HCT116 (cell line): ENCODE measurements at regions not wholly inside any gene's neighbourhood (a gene's known extent, or its start where the extent isn't known, plus 50 kb on each side); places are given as distances from the start of the nearest gene placed in this dataset.

Experiments
- ATAC-seq: fragments of 200-7000 bp; cut with Tn5 transposase; 2 replicates; pipeline ENCODE4 v1.9.1; 2020; ENCODE audit warnings: mild to moderate bottlenecking, moderate library complexity
- BruUV-seq: library from RNA; stranded (reverse); fragments of 400-500 nt; replicated peaks from 2 replicates; lab custom pipeline; 2021; lab: Mats Ljungman, UMichigan
- CTCF ChIA-PET: fragments of 300-600 bp; sonication (Branson Sonifier 250); formaldehyde crosslinking; loops from one replicate; lab custom pipeline; 2021; ENCODE audit warnings: antibody characterized with exemption; lab: Charles Lee
- POLR2A ChIA-PET: fragments of 300-600, 350-600 bp; sonication (Branson Sonifier 250); formaldehyde crosslinking; loops from one replicate; lab custom pipeline; 2021; ENCODE audit warnings: antibody characterized with exemption; lab: Charles Lee
- RAD21 ChIA-PET, 2 experiments: fragments of 300-600 bp; sonication (Branson Sonifier 250); formaldehyde crosslinking; loops; one replicate each; lab custom pipeline; 2023; ENCODE audit warnings: low total read pairs in 2 of 2; ENCODE audit not compliant: uncharacterized antibody in 2 of 2, unreplicated experiment in 2 of 2, low non-redundant PET in 1 of 2; lab: Charles Lee
- DNase-seq: peaks from one replicate; pipeline ENCODE4 v3.0.0-alpha.2; 2010; ENCODE audit warnings: low read depth, low spot score
- H2AFZ ChIP-seq: fragments of 200-600 bp; shearing (Covaris generic), sonication (generic); 2 replicates; pipeline ENCODE4 v1.6.1; 2017; ENCODE audit warnings: low read depth, mixed run types, mixed read lengths, antibody characterized with exemption, low read length; ENCODE audit not compliant: poor library complexity, severe bottlenecking
- H3K27ac ChIP-seq: 2 replicates; pipeline ENCODE4 v1.5.1; 2012; ENCODE audit warnings: low read depth, low read length
- H3K27me3 ChIP-seq: fragments of 200-600 bp; sonication (generic); 2 replicates; pipeline ENCODE4 v1.6.1; 2016; ENCODE audit warnings: mixed run types, low read length, mixed read lengths; ENCODE audit not compliant: insufficient read depth
- H3K36me3 ChIP-seq, 2 experiments: fragments of 200-500 bp in 1 of 2; fragments of 200-600 bp in 1 of 2; sonication (Bioruptor generic) in 1 of 2; sonication (generic) in 1 of 2; 2 replicates each; pipeline versions ENCODE4 v1.5.1 to v1.6.1; 2014 to 2016; ENCODE audit warnings: low read length in 2 of 2, inconsistent platforms in 1 of 2, mixed read lengths in 1 of 2, mixed run types in 1 of 2; ENCODE audit not compliant: insufficient read depth in 2 of 2, control insufficient read depth in 1 of 2
- H3K4me1 ChIP-seq, 2 experiments: fragments of 200-600 bp in 1 of 2; sonication (generic) in 1 of 2; 2 replicates each; pipeline versions ENCODE4 v1.5.1 to v1.6.1; 2012 to 2017; ENCODE audit warnings: low read length in 2 of 2, inconsistent platforms in 1 of 2, mild to moderate bottlenecking in 1 of 2, mixed read lengths in 1 of 2, mixed run types in 1 of 2, moderate library complexity in 1 of 2; ENCODE audit not compliant: insufficient read depth in 2 of 2, control insufficient read depth in 1 of 2
- H3K4me2 ChIP-seq: fragments of 200-600 bp; sonication (generic); 2 replicates; pipeline ENCODE4 v1.6.1; 2017; ENCODE audit warnings: mixed run types, low read length, mixed read lengths
- H3K4me3 ChIP-seq, 2 experiments: fragments of 200-600 bp in 1 of 2; sonication (generic) in 1 of 2; replicated peaks in 1 of 2; 2 replicates each; pipeline ENCODE4 v1.5.1; 2011 to 2016; ENCODE audit warnings: low read length in 2 of 2, control low read depth in 1 of 2, low read depth in 1 of 2, mild to moderate bottlenecking in 1 of 2, mixed read lengths in 1 of 2, mixed run types in 1 of 2
- H3K79me2 ChIP-seq: fragments of 200-600 bp; sonication (generic); 2 replicates; pipeline ENCODE4 v1.6.1; 2017; ENCODE audit warnings: mild to moderate bottlenecking, mixed run types, low read length, moderate library complexity, mixed read lengths; ENCODE audit not compliant: insufficient read depth
- H3K9ac ChIP-seq: fragments of 200-600 bp; sonication (generic); 2 replicates; pipeline ENCODE4 v1.6.1; 2016; ENCODE audit warnings: low read length, mixed read lengths
- H3K9me2 ChIP-seq: fragments of 200-600 bp; sonication (generic), shearing (Covaris generic); 2 replicates; pipeline ENCODE4 v1.6.1; 2017; ENCODE audit warnings: mixed run types, mild to moderate bottlenecking, moderate library complexity; ENCODE audit not compliant: insufficient read depth
- H3K9me3 ChIP-seq, 2 experiments: fragments of 200-500 bp in 1 of 2; fragments of 200-600 bp in 1 of 2; sonication (Bioruptor generic) in 1 of 2; sonication (generic) in 1 of 2; 2 replicates each; pipeline ENCODE4 v1.6.1; 2014 to 2017; ENCODE audit warnings: low read length in 2 of 2, mixed read lengths in 2 of 2, inconsistent platforms in 1 of 2, low read depth in 1 of 2, mild to moderate bottlenecking in 1 of 2, mixed run types in 1 of 2, moderate library complexity in 1 of 2; ENCODE audit not compliant: control insufficient read depth in 1 of 2, insufficient read depth in 1 of 2
- H4K20me1 ChIP-seq: fragments of 200-600 bp; sonication (generic), shearing (Covaris generic); 2 replicates; pipeline ENCODE4 v1.6.1; 2017; ENCODE audit warnings: mixed run types, mild to moderate bottlenecking, moderate library complexity; ENCODE audit not compliant: insufficient read depth
- ATF3 ChIP-seq: IDR thresholded peaks from 2 replicates; pipeline ENCODE4 v1.6.1; 2012
- CBX3 ChIP-seq: IDR thresholded peaks from 2 replicates; pipeline ENCODE4 v1.6.1; 2012; ENCODE audit warnings: low read depth
- CEBPB ChIP-seq: IDR thresholded peaks from 2 replicates; pipeline ENCODE4 v1.6.1; 2012; ENCODE audit warnings: low read depth
- EGR1 ChIP-seq: IDR thresholded peaks from 2 replicates; pipeline ENCODE4 v1.6.1; 2012; ENCODE audit warnings: low read depth
- ELF1 ChIP-seq: IDR thresholded peaks from 2 replicates; pipeline ENCODE4 v1.6.1; 2012; ENCODE audit warnings: low read depth, borderline replicate concordance
- EZH2 ChIP-seq: fragments of 200-600 bp; sonication (generic); IDR thresholded peaks from 2 replicates; pipeline ENCODE4 v1.6.1; 2017; ENCODE audit warnings: antibody characterized with exemption, mixed run types
- EZH2phosphoT487 ChIP-seq: fragments of 200-600 bp; IDR thresholded peaks from 2 replicates; pipeline ENCODE4 v1.6.1; 2018; ENCODE audit warnings: antibody characterized with exemption, borderline replicate concordance
- JUND ChIP-seq: IDR thresholded peaks from 2 replicates; pipeline ENCODE4 v1.6.1; 2012
- MAX ChIP-seq: IDR thresholded peaks from 2 replicates; pipeline ENCODE4 v1.6.1; 2012
- POLR2AphosphoS5 ChIP-seq: IDR thresholded peaks from 2 replicates; pipeline ENCODE4 v1.6.1; 2011; ENCODE audit warnings: mild to moderate bottlenecking, low read depth, low read length, moderate library complexity
- RAD21 ChIP-seq: IDR thresholded peaks from 2 replicates; pipeline ENCODE4 v1.6.1; 2012; ENCODE audit warnings: low read depth, mild to moderate bottlenecking
- SIN3A ChIP-seq: IDR thresholded peaks from 2 replicates; pipeline ENCODE4 v1.6.1; 2012; ENCODE audit warnings: low read depth
- SRF ChIP-seq: IDR thresholded peaks from 2 replicates; pipeline ENCODE4 v1.6.1; 2012; ENCODE audit warnings: low read depth
- TCF7L2 ChIP-seq: IDR thresholded peaks from 2 replicates; pipeline ENCODE4 v1.7.0; 2011; ENCODE audit warnings: borderline replicate concordance, inconsistent platforms; ENCODE audit not compliant: insufficient read depth, insufficient read length; ENCODE audit errors: extremely low read depth
- YY1 ChIP-seq: IDR thresholded peaks from 2 replicates; pipeline ENCODE4 v1.6.1; 2011; ENCODE audit warnings: low read length, low read depth, moderate library complexity, mild to moderate bottlenecking; ENCODE audit not compliant: insufficient replicate concordance; ENCODE audit errors: extremely low read depth
- ZFX ChIP-seq: fragments of 450-650 bp; IDR thresholded peaks from 2 replicates; pipeline ENCODE4 v1.6.1; 2017
- ZNF274 ChIP-seq: fragments of 200-500 bp; sonication (Bioruptor generic); IDR thresholded peaks from 2 replicates; pipeline ENCODE4 v1.6.1; 2014; ENCODE audit warnings: mild to moderate bottlenecking, low read depth, low read length, inconsistent platforms
- intact Hi-C: fragments of 100-400 bp; cut with micrococcal nuclease; formaldehyde crosslinking; loops from 2 replicates; pipeline ENCODE4 v1.10.0; 2022
- TF ChIP-seq, protein P1 (sequence below), 3 experiments: fragments of 200-600 bp in 1 of 3; sonication (generic) in 1 of 3; IDR thresholded peaks in 2 of 3; conservative IDR thresholded peaks in 1 of 3; 2 replicates each; pipeline ENCODE4 v1.5.1; 2012 to 2017; ENCODE audit warnings: low read depth in 2 of 3, low read length in 2 of 3, antibody characterized with exemption in 1 of 3, borderline replicate concordance in 1 of 3, control low read depth in 1 of 3, mild to moderate bottlenecking in 1 of 3, mixed read lengths in 1 of 3, mixed run types in 1 of 3, moderate library complexity in 1 of 3; ENCODE audit not compliant: insufficient read depth in 1 of 3
- TF ChIP-seq, protein P2 (sequence below): IDR thresholded peaks from 2 replicates; pipeline ENCODE4 v1.6.1; 2012; ENCODE audit warnings: low read depth

- RAD21 ChIA-PET, result no interaction called here
Measured at GRCh38 chr2:212695426-212695825, 156.8 kb upstream of the ERBB4 start.

More at GRCh38 chr2:212695426-212695825, 156.8 kb upstream of the ERBB4 start:
- no peaks in the 10 kb centered on the region for H3K36me3 ChIP-seq
- no peak overlapping the region for H3K9ac ChIP-seq
- DNase-seq (no peak), ATAC-seq (no peak)
- BruUV-seq, result no TSS peak
- TF ChIP-seq, protein P1, sequence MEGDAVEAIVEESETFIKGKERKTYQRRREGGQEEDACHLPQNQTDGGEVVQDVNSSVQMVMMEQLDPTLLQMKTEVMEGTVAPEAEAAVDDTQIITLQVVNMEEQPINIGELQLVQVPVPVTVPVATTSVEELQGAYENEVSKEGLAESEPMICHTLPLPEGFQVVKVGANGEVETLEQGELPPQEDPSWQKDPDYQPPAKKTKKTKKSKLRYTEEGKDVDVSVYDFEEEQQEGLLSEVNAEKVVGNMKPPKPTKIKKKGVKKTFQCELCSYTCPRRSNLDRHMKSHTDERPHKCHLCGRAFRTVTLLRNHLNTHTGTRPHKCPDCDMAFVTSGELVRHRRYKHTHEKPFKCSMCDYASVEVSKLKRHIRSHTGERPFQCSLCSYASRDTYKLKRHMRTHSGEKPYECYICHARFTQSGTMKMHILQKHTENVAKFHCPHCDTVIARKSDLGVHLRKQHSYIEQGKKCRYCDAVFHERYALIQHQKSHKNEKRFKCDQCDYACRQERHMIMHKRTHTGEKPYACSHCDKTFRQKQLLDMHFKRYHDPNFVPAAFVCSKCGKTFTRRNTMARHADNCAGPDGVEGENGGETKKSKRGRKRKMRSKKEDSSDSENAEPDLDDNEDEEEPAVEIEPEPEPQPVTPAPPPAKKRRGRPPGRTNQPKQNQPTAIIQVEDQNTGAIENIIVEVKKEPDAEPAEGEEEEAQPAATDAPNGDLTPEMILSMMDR (IDR thresholded peaks at IDR 0.05 in 2 of 3, conservative IDR thresholded peaks at IDR 0.05 in 1 of 3; ENCODE audit: borderline replicate concordance in 1 of 3, insufficient read depth in 1 of 3, low read depth in 2 of 3, low read length in 2 of 3), result no peak
- TF ChIP-seq CEBPB (no peak), RAD21 (no peak), SIN3A (no peak), ZNF274 (no peak), EZH2 (no peak), ELF1 (no peak), JUND (no peak), EGR1 (no peak), MAX (no peak), ATF3 (no peak), EZH2phosphoT487 (no peak), YY1 (no peak), TCF7L2 (no peak), POLR2AphosphoS5 (no peak), ZFX (no peak), SRF (no peak), CBX3 (no peak)
- TF ChIP-seq, protein P2, sequence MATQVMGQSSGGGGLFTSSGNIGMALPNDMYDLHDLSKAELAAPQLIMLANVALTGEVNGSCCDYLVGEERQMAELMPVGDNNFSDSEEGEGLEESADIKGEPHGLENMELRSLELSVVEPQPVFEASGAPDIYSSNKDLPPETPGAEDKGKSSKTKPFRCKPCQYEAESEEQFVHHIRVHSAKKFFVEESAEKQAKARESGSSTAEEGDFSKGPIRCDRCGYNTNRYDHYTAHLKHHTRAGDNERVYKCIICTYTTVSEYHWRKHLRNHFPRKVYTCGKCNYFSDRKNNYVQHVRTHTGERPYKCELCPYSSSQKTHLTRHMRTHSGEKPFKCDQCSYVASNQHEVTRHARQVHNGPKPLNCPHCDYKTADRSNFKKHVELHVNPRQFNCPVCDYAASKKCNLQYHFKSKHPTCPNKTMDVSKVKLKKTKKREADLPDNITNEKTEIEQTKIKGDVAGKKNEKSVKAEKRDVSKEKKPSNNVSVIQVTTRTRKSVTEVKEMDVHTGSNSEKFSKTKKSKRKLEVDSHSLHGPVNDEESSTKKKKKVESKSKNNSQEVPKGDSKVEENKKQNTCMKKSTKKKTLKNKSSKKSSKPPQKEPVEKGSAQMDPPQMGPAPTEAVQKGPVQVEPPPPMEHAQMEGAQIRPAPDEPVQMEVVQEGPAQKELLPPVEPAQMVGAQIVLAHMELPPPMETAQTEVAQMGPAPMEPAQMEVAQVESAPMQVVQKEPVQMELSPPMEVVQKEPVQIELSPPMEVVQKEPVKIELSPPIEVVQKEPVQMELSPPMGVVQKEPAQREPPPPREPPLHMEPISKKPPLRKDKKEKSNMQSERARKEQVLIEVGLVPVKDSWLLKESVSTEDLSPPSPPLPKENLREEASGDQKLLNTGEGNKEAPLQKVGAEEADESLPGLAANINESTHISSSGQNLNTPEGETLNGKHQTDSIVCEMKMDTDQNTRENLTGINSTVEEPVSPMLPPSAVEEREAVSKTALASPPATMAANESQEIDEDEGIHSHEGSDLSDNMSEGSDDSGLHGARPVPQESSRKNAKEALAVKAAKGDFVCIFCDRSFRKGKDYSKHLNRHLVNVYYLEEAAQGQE, result no peak
- no peak overlapping the region for H3K4me3 ChIP-seq
- no peak overlapping the region for H3K4me2 ChIP-seq
- intact Hi-C loops, result no loop called here
- ChIA-PET CTCF (no interaction called here), POLR2A (no interaction called here)
- no peaks in the 10 kb centered on the region for H3K9me3 ChIP-seq
- no peak overlapping the region for H3K27ac ChIP-seq
- H4K20me1 ChIP-seq, result no peaks in the 10 kb centered on the region
- no peaks in the 10 kb centered on the region for H3K27me3 ChIP-seq
- no peaks in the 10 kb centered on the region for H3K9me2 ChIP-seq
- H2AFZ ChIP-seq, result no peak overlapping the region
- H3K79me2 ChIP-seq, result no peaks in the 10 kb centered on the region
- H3K4me1 ChIP-seq, result no peaks in the 10 kb centered on the region
